ENCODE measurements at regions not wholly inside any gene's neighbourhood (a gene's known extent, or its start where the extent isn't known, plus 50 kb on each side); places are given as distances from the start of the nearest gene placed in this dataset.

DNA sequence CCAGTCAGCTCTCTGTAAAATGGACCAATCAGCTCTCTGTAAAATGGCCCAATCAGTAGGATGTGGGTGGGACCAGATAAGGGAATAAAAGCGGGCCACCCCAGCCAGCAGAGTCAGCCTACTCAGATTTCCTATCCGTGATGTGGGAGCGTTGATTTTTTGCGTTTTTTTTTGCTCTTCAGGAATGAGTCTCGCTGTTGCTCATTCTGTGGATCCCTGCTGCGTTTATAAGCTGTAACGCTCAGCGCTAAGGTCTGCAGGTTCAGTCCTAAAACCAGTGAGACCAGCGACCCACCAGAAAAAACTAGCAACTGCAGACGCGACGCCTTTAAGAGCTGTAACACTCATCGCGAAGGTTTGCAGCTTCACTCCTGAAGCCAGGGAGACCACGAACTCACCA is 435.7 kb downstream of the SLITRK6 start:
- Histone ChIP-seq H4K20me1 (ENCODE audit: insufficient read depth, low read length) (no peaks in the 10 kb centered on the region), H3K4me1 (ENCODE audit: insufficient read depth, low read length) (peaks cover 15% of the 10 kb centered on the region), H3K79me2 (ENCODE audit: insufficient read depth, low read length) (no peaks in the 10 kb centered on the region), H3K4me2 (ENCODE audit: insufficient read depth, low read length) (no peak overlapping the region), H3K36me3 (ENCODE audit: insufficient read depth, low read length) (no peaks in the 10 kb centered on the region), H3K4me3 (ENCODE audit: low read depth in 1 of 2, low read length in 2 of 2) (no peak overlapping the region), H3K27me3 (ENCODE audit: insufficient read depth, low read length, poor library complexity) (no peaks in the 10 kb centered on the region), H2AFZ (ENCODE audit: low read depth, low read length) (no peak overlapping the region), H3K27ac (ENCODE audit: low read length) (no peak overlapping the region), H3K9ac (ENCODE audit: low read depth, low read length) (no peak overlapping the region), H3K9me3 (ENCODE audit: insufficient read depth, low read length, severe bottlenecking) (no peaks in the 10 kb centered on the region)
- no peak for DNase-seq
- TF ChIP-seq EZH2 (IDR thresholded peaks at IDR 0.05; ENCODE audit: borderline replicate concordance, low read depth, low read length, severe bottlenecking): no peak
- TF ChIP-seq, protein P1, sequence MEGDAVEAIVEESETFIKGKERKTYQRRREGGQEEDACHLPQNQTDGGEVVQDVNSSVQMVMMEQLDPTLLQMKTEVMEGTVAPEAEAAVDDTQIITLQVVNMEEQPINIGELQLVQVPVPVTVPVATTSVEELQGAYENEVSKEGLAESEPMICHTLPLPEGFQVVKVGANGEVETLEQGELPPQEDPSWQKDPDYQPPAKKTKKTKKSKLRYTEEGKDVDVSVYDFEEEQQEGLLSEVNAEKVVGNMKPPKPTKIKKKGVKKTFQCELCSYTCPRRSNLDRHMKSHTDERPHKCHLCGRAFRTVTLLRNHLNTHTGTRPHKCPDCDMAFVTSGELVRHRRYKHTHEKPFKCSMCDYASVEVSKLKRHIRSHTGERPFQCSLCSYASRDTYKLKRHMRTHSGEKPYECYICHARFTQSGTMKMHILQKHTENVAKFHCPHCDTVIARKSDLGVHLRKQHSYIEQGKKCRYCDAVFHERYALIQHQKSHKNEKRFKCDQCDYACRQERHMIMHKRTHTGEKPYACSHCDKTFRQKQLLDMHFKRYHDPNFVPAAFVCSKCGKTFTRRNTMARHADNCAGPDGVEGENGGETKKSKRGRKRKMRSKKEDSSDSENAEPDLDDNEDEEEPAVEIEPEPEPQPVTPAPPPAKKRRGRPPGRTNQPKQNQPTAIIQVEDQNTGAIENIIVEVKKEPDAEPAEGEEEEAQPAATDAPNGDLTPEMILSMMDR (IDR thresholded peaks at IDR 0.05; ENCODE audit: borderline replicate concordance, extremely low read depth, low read length, poor library complexity, severe bottlenecking): no peak
- ATAC-seq (ENCODE audit: insufficient read depth, low read depth): no peak

DNA sequence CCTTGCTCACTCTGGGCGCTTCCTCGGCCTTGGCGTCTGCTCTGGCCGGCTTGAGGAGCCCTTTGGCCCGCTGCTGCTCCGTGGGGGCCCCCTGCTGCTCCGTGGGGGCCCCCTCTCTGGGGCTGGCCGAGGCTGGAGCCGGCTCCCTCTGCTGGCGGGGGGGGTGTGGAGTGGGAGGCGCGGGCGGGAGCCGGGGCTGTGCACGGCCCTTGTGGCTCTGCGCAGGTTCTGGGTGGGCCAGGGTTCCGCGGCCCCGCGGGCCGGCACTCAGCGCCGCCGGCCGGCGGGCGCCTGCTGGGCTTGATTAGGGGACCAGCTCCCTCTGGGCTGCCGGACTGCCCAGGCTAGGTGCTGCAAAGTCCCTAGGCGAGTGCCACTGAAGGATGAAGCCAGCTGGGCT is 436.2 kb downstream of the SLITRK6 start:
- no peaks in the 10 kb centered on the region for H3K27me3 ChIP-seq (ENCODE audit: insufficient read depth, low read length, poor library complexity)
- no peak for DNase-seq

DNA sequence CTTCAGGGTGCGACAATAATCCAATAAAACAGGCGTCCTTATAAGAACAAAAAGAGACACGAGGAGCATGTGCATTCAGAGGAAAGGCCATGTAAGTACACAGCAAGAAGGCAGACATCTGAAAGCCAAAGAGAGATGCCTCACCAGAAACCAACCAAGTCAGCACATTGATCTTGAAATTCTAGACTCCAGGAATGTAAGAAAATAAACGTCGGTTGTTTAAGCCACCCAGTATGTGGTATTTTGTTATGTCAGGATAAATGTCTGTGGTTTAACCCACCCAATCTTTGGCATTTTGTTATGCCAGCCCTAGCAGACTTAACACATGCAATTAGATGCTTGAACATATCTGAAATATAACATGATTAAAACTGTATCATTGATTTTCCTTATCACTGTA is 452.0 kb downstream of the SLITRK6 start:
- no peak for DNase-seq

More for the DNA sequence above, 436.2 kb downstream of the SLITRK6 start:
- Histone ChIP-seq H3K4me3 (ENCODE audit: low read depth in 1 of 2, low read length in 2 of 2) (no peak overlapping the region), H3K36me3 (ENCODE audit: insufficient read depth, low read length) (no peaks in the 10 kb centered on the region), H3K4me2 (ENCODE audit: insufficient read depth, low read length) (no peak overlapping the region), H3K79me2 (ENCODE audit: insufficient read depth, low read length) (no peaks in the 10 kb centered on the region), H3K27ac (ENCODE audit: low read length) (no peak overlapping the region), H4K20me1 (ENCODE audit: insufficient read depth, low read length) (no peaks in the 10 kb centered on the region), H3K9me3 (ENCODE audit: insufficient read depth, low read length, severe bottlenecking) (no peaks in the 10 kb centered on the region), H2AFZ (ENCODE audit: low read depth, low read length) (no peak overlapping the region), H3K4me1 (ENCODE audit: insufficient read depth, low read length) (peaks cover 10% of the 10 kb centered on the region), H3K9ac (ENCODE audit: low read depth, low read length) (no peak overlapping the region)
- TF ChIP-seq EZH2 (IDR thresholded peaks at IDR 0.05; ENCODE audit: borderline replicate concordance, low read depth, low read length, severe bottlenecking): no peak
- TF ChIP-seq, protein P1 (IDR thresholded peaks at IDR 0.05; ENCODE audit: borderline replicate concordance, extremely low read depth, low read length, poor library complexity, severe bottlenecking): no peak
- ATAC-seq (ENCODE audit: insufficient read depth, low read depth): no peak

More for the DNA sequence above, 452.0 kb downstream of the SLITRK6 start:
- ATAC-seq (ENCODE audit: insufficient read depth, low read depth): no peak
- Histone ChIP-seq H4K20me1 (ENCODE audit: insufficient read depth, low read length) (no peaks in the 10 kb centered on the region), H3K27ac (ENCODE audit: low read length) (no peak overlapping the region), H3K27me3 (ENCODE audit: insufficient read depth, low read length, poor library complexity) (no peaks in the 10 kb centered on the region), H3K79me2 (ENCODE audit: insufficient read depth, low read length) (no peaks in the 10 kb centered on the region), H3K9ac (ENCODE audit: low read depth, low read length) (no peak overlapping the region), H3K4me3 (ENCODE audit: low read depth in 1 of 2, low read length in 2 of 2) (no peak overlapping the region), H3K36me3 (ENCODE audit: insufficient read depth, low read length) (no peaks in the 10 kb centered on the region), H2AFZ (ENCODE audit: low read depth, low read length) (no peak overlapping the region), H3K4me1 (ENCODE audit: insufficient read depth, low read length) (no peaks in the 10 kb centered on the region), H3K9me3 (ENCODE audit: insufficient read depth, low read length, severe bottlenecking) (no peaks in the 10 kb centered on the region), H3K4me2 (ENCODE audit: insufficient read depth, low read length) (no peak overlapping the region)
- TF ChIP-seq, protein P1 (IDR thresholded peaks at IDR 0.05; ENCODE audit: borderline replicate concordance, extremely low read depth, low read length, poor library complexity, severe bottlenecking): no peak
- no peak for TF ChIP-seq EZH2 (IDR thresholded peaks at IDR 0.05; ENCODE audit: borderline replicate concordance, low read depth, low read length, severe bottlenecking)
